Keratinocyte (primary cell): ENCODE measurements at regions not wholly inside any gene's neighbourhood (a gene's known extent, or its start where the extent isn't known, plus 50 kb on each side); places are given as distances from the start of the nearest gene placed in this dataset.

Source experiments
- DNase-seq: peaks from one replicate; pipeline ENCODE4 v3.0.0-alpha.2; 2011; ENCODE audit warnings: low read depth, missing footprints, low spot score
- FAIRE-seq: peaks from 2 replicates; lab custom pipeline; 2011; peaks lifted over from hg19 to GRCh38; lab: Jason Lieb, UNC
- H2AFZ ChIP-seq: 2 replicates; pipeline ENCODE4 v1.6.0; 2012; ENCODE audit warnings: low read length, control low read depth, inconsistent platforms; ENCODE audit not compliant: control insufficient read depth
- H3K27ac ChIP-seq: 2 replicates; pipeline ENCODE4 v1.5.1; 2011; ENCODE audit warnings: low read length; ENCODE audit not compliant: control insufficient read depth, insufficient read depth
- H3K27me3 ChIP-seq: 3 replicates; pipeline ENCODE4 v1.6.0; 2011; ENCODE audit warnings: low read length; ENCODE audit not compliant: control insufficient read depth, insufficient read depth; ENCODE audit errors: extremely low read depth
- H3K36me3 ChIP-seq, 2 experiments: 2 replicates in 1 of 2; 3 replicates in 1 of 2; pipeline ENCODE4 v1.5.1; 2011; ENCODE audit warnings: low read length in 2 of 2, mild to moderate bottlenecking in 1 of 2; ENCODE audit not compliant: control insufficient read depth in 2 of 2, insufficient read depth in 2 of 2; ENCODE audit errors: extremely low read depth in 1 of 2
- H3K4me1 ChIP-seq: 3 replicates; pipeline ENCODE4 v1.5.1; 2011; ENCODE audit warnings: low read length; ENCODE audit not compliant: control insufficient read depth, insufficient read depth; ENCODE audit errors: extremely low read depth
- H3K4me2 ChIP-seq: 3 replicates; pipeline ENCODE4 v1.6.0; 2011; ENCODE audit warnings: low read depth, low read length; ENCODE audit not compliant: control insufficient read depth, insufficient read depth; ENCODE audit errors: extremely low read depth
- H3K4me3 ChIP-seq, 3 experiments: fragments of 200-600 bp in 1 of 3; sonication (generic) in 1 of 3; 2 replicates in 2 of 3; 3 replicates in 1 of 3; pipeline ENCODE4 v1.5.1; 2011 to 2016; ENCODE audit warnings: low read length in 3 of 3, mild to moderate bottlenecking in 3 of 3, control low read depth in 2 of 3, inconsistent platforms in 1 of 3, low read depth in 1 of 3, mixed read lengths in 1 of 3, mixed run types in 1 of 3, moderate library complexity in 1 of 3; ENCODE audit not compliant: control insufficient read depth in 2 of 3, insufficient read depth in 2 of 3; ENCODE audit errors: extremely low read depth in 1 of 3
- H3K79me2 ChIP-seq: 2 replicates; pipeline ENCODE4 v1.6.0; 2012; ENCODE audit warnings: low read length; ENCODE audit not compliant: control insufficient read depth, insufficient read depth
- H3K9ac ChIP-seq: 3 replicates; pipeline ENCODE4 v1.6.0; 2011; ENCODE audit warnings: low read length; ENCODE audit not compliant: control insufficient read depth, insufficient read depth; ENCODE audit errors: extremely low read depth
- H3K9me1 ChIP-seq: 3 replicates; pipeline ENCODE4 v1.6.0; 2011; ENCODE audit warnings: low read length; ENCODE audit not compliant: control insufficient read depth, insufficient read depth; ENCODE audit errors: extremely low read depth
- H3K9me3 ChIP-seq: 2 replicates; pipeline ENCODE4 v1.5.1; 2012; ENCODE audit warnings: low read depth, low read length; ENCODE audit not compliant: control insufficient read depth
- H4K20me1 ChIP-seq: 3 replicates; pipeline ENCODE4 v1.6.0; 2011; ENCODE audit warnings: low read length; ENCODE audit not compliant: control insufficient read depth, insufficient read depth; ENCODE audit errors: extremely low read depth
- CTCF ChIP-seq, 3 experiments: IDR thresholded peaks in 1 of 3; conservative IDR thresholded peaks in 1 of 3; optimal IDR thresholded peaks in 1 of 3; 2 replicates in 2 of 3; 3 replicates in 1 of 3; pipeline versions ENCODE3 to v1.5.1; 2011; ENCODE audit warnings: low read length in 3 of 3, mild to moderate bottlenecking in 3 of 3, moderate library complexity in 2 of 3, control low read depth in 1 of 3, inconsistent platforms in 1 of 3; ENCODE audit not compliant: insufficient read depth in 2 of 3; ENCODE audit errors: extremely low read depth in 1 of 3
- EZH2 ChIP-seq: IDR thresholded peaks from one replicate; pipeline ENCODE4 v1.6.1; 2012; ENCODE audit warnings: inconsistent platforms, mild to moderate bottlenecking, low read length, moderate library complexity
- dilution Hi-C: fragments of 300-500 bp; cut with MboI; formaldehyde crosslinking; loops from one replicate; pipeline ENCODE4 v1.7.0; 2020; ENCODE audit warnings: low sequenced_read_pairs; ENCODE audit not compliant: extremely low pct_ligation_motif_present

DNA sequence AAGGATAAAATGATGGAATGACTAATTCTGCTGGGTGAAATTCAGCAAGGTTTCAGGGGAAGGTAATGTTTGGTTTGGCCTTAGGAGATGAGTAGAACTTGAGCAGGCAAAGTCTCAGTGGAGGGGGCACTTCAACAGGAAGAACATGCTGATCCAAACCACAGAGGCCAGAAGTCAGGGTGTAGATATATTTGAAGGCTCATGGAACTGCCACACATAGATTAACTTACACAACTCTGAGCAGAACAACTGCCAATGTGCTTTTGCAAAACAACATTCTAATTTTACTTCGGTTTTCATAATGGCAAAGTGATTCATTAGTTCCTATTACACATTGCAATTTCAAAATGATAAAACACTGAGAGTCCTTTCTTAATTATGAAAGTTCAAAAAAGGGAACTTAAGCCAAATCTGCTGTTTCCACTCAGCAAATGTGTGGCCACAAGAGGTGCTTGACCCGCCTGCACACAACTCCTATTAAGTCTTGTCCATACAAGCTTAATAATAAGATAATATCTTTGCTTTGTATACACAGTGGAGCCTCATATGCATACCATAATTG lies 284.8 kb downstream of the MREG start:
- no peak overlapping the region for H3K9ac ChIP-seq

DNA sequence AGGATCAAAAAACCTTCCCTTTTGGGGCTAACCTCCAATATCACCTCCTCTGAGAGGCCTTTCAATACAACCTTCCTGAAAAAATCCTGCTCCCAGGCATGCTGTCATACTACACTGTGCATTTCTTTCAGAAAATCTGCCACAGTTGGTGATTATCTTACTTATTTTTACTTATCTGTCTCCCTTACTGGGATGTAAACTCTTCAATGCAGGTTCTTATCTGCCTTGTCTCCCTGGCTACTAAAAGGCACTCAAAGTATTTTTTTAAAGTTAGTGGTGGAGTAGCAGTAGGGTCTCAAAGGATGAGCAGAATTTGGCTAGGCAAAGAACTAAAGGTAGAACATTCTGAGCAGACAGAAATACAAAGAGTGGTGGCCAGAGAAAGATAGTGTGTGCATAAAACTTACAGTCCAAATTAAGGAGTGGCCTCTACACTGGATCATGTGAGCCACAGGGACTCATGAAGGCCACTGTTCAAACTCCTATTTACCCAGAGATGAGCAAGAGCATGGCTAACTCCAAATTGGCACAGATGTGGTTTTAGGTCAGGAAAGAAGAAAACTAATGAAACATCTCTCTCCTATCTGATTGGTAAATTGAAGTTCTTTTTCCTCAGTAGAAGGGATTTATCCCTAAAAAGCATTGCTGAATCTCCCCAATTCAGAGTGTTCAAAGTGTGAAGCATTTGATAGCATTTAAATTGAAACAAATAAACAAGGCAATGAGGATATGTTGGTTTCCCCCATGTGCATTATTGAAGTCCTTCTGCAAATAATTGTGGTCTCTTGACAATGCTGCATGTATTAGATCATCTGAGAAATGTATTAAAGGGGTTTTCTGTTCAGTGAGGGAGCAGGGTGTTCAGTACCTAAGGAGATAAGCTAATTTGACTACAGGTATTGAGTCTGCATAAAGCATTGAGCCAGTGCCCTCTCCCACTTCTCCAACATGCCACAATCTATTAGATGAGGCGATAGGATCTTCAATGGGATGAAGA lies 285.5 kb downstream of the MREG start:
- H3K9me1 ChIP-seq, result no peaks in the 10 kb centered on the region
- no peak overlapping the region for H2AFZ ChIP-seq
- H3K27ac ChIP-seq, result no peak overlapping the region
- no peaks in the 10 kb centered on the region for H3K9me3 ChIP-seq
- H4K20me1 ChIP-seq, result no peaks in the 10 kb centered on the region
- DNase-seq (no peak), FAIRE-seq (no peak)
- no peak overlapping the region for H3K4me3 ChIP-seq
- no peaks in the 10 kb centered on the region for H3K79me2 ChIP-seq
- H3K36me3 ChIP-seq, result no peaks in the 10 kb centered on the region
- dilution Hi-C loops, result no loop called here
- H3K27me3 ChIP-seq, result no peaks in the 10 kb centered on the region
- H3K9ac ChIP-seq, result no peak overlapping the region
- H3K4me1 ChIP-seq, result peaks cover 14% of the 10 kb centered on the region
- no peak overlapping the region for H3K4me2 ChIP-seq
- TF ChIP-seq CTCF (optimal IDR thresholded peaks at IDR 0.05 in 1 of 3, IDR thresholded peaks at IDR 0.05 in 1 of 3, conservative IDR thresholded peaks at IDR 0.05 in 1 of 3; ENCODE audit: extremely low read depth in 1 of 3, insufficient read depth in 2 of 3, low read length in 3 of 3) (no peak), EZH2 (no peak)

More for the DNA sequence above, 284.8 kb downstream of the MREG start:
- no peaks in the 10 kb centered on the region for H3K79me2 ChIP-seq
- no peak overlapping the region for H3K27ac ChIP-seq
- no peak overlapping the region for H3K4me3 ChIP-seq
- no peak overlapping the region for H3K4me2 ChIP-seq
- H2AFZ ChIP-seq, result no peak overlapping the region
- dilution Hi-C loops, result no loop called here
- no peaks in the 10 kb centered on the region for H3K36me3 ChIP-seq
- H3K4me1 ChIP-seq, result peaks cover 14% of the 10 kb centered on the region
- no peaks in the 10 kb centered on the region for H3K9me1 ChIP-seq
- no peak for DNase-seq
- TF ChIP-seq CTCF (optimal IDR thresholded peaks at IDR 0.05 in 1 of 3, IDR thresholded peaks at IDR 0.05 in 1 of 3, conservative IDR thresholded peaks at IDR 0.05 in 1 of 3; ENCODE audit: extremely low read depth in 1 of 3, insufficient read depth in 2 of 3, low read length in 3 of 3) (no peak), EZH2 (no peak)
- H3K9me3 ChIP-seq, result no peaks in the 10 kb centered on the region
- FAIRE-seq, result peak; percentile 90
- H4K20me1 ChIP-seq, result no peaks in the 10 kb centered on the region
- no peaks in the 10 kb centered on the region for H3K27me3 ChIP-seq
